Spinal cord (tissue), 9 donors: ENCODE measurements at regions not wholly inside any gene's neighbourhood (a gene's known extent, or its start where the extent isn't known, plus 50 kb on each side); places are given as distances from the start of the nearest gene placed in this dataset.
A peak's percentile ranks its signal among the peaks of the same experiment; 100 is the strongest.

ENCODE experiments used
- DNase-seq, 6 donors: peaks; one replicate each; pipeline versions ENCODE4 v3.0.0 to v3.0.0-alpha.2; 2013 to 2015; ENCODE audit warnings: low spot score in 6 of 6, low read depth in 4 of 6
- H3K27ac ChIP-seq: one replicate; pipeline ENCODE4 v1.5.1; 2013; ENCODE audit warnings: low read depth, low read length, control low read depth
- H3K27me3 ChIP-seq: one replicate; pipeline ENCODE4 v1.6.1; 2013; ENCODE audit warnings: low read length; ENCODE audit not compliant: control insufficient read depth, insufficient read depth
- H3K36me3 ChIP-seq: one replicate; pipeline ENCODE4 v1.6.1; 2013; ENCODE audit warnings: low read length; ENCODE audit not compliant: control insufficient read depth, insufficient read depth
- H3K4me1 ChIP-seq: one replicate; pipeline ENCODE4 v1.6.1; 2013; ENCODE audit warnings: low read length; ENCODE audit not compliant: control insufficient read depth, insufficient read depth
- H3K4me3 ChIP-seq: one replicate; pipeline ENCODE4 v1.5.1; 2013; ENCODE audit warnings: low read depth, low read length, control low read depth
- H3K9me3 ChIP-seq: one replicate; pipeline ENCODE4 v1.6.1; 2013; ENCODE audit warnings: low read length; ENCODE audit not compliant: control insufficient read depth, insufficient read depth
- WGBS: methylation state at CpG from one replicate; pipeline ENCODE4 v1.1.5; 2013; ENCODE audit warnings: missing lambda C conversion rate; ENCODE audit not compliant: insufficient coverage; 5-methylcytosine and 5-hydroxymethylcytosine counted together
- donor health status: healthy.

- no peaks in the 10 kb centered on the region for H3K9me3 ChIP-seq
- no peaks in the 10 kb centered on the region for H3K36me3 ChIP-seq
- no peak overlapping the region for H3K4me3 ChIP-seq
- no peaks in the 10 kb centered on the region for H3K4me1 ChIP-seq
- DNase-seq = no peak
- H3K27ac ChIP-seq = no peak overlapping the region
- H3K27me3 ChIP-seq = no peaks in the 10 kb centered on the region
- 89% methylated on average over 2 of the region's 2 CpGs for WGBS
Observed at GRCh38 chr5:54754878-54755277, 230.5 kb downstream of the ESM1 start.

GRCh38 chr5:54754420-54754819, 231.0 kb downstream of the ESM1 start:
- no peak for DNase-seq
- Histone ChIP-seq H3K4me3 (no peak overlapping the region), H3K27me3 (no peaks in the 10 kb centered on the region), H3K27ac (no peak overlapping the region), H3K36me3 (no peaks in the 10 kb centered on the region), H3K9me3 (no peaks in the 10 kb centered on the region), H3K4me1 (no peaks in the 10 kb centered on the region)
- 92% methylated on average over 2 of the region's 7 CpGs for WGBS

- no peak overlapping the region for H3K27ac ChIP-seq
- H3K9me3 ChIP-seq = no peaks in the 10 kb centered on the region
- no peaks in the 10 kb centered on the region for H3K36me3 ChIP-seq
- H3K27me3 ChIP-seq = no peaks in the 10 kb centered on the region
- no peak overlapping the region for H3K4me3 ChIP-seq
- H3K4me1 ChIP-seq = no peaks in the 10 kb centered on the region
- DNase-seq = no peak
- no CpG with 5 or more reads among the region's 1 CpG for WGBS
Observed at GRCh38 chr5:54753753-54754152, 231.6 kb downstream of the ESM1 start.

GRCh38 chr5:54753034-54753433, 232.4 kb downstream of the ESM1 start:
- H3K9me3 ChIP-seq = no peaks in the 10 kb centered on the region
- no peaks in the 10 kb centered on the region for H3K36me3 ChIP-seq
- no peak overlapping the region for H3K27ac ChIP-seq
- no peaks in the 10 kb centered on the region for H3K27me3 ChIP-seq
- WGBS = 57% methylated on average over 3 of the region's 4 CpGs
- no peak overlapping the region for H3K4me3 ChIP-seq
- H3K4me1 ChIP-seq = no peaks in the 10 kb centered on the region
- no peak for DNase-seq

DNA sequence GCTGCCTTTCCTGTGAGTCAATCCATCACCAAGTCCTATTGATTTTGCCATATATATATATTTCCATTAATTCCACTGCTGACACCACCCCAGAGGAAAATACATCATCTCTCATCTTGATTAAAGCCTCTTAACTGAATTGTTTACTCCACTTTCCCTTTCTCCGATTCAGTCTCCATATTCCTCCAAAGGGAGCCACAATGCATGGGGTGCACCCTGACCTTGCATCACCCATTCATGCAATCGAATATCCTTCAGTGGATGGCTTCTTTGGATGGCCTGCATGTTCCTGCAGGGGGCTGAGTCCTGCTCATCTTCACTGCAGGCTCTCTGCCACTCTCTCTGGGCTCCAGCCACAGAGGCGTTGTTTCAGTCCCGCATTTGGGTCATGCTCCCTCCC, 231.0 kb downstream of the SNX18 start:
- Histone ChIP-seq H3K27ac (no peak overlapping the region), H3K36me3 (no peaks in the 10 kb centered on the region), H3K27me3 (no peaks in the 10 kb centered on the region), H3K4me1 (peaks cover 3% of the 10 kb centered on the region), H3K9me3 (no peaks in the 10 kb centered on the region), H3K4me3 (no peak overlapping the region)
- no peak for DNase-seq
- WGBS = 85% methylated on average over 4 of the region's 4 CpGs

GRCh38 chr5:54746777-54747398, 229.3 kb downstream of the SNX18 start:
- H3K9me3 ChIP-seq = no peaks in the 10 kb centered on the region
- H3K4me3 ChIP-seq = no peak overlapping the region
- 97% methylated on average over 10 of the region's 10 CpGs for WGBS
- no peaks in the 10 kb centered on the region for H3K36me3 ChIP-seq
- no peaks in the 10 kb centered on the region for H3K27me3 ChIP-seq
- no peak overlapping the region for H3K27ac ChIP-seq
- H3K4me1 ChIP-seq = peaks cover 3% of the 10 kb centered on the region
- DNase-seq = no peak

GRCh38 chr5:54746346-54746745, 228.8 kb downstream of the SNX18 start:
- no peaks in the 10 kb centered on the region for H3K9me3 ChIP-seq
- H3K36me3 ChIP-seq = no peaks in the 10 kb centered on the region
- no peak overlapping the region for H3K27ac ChIP-seq
- H3K27me3 ChIP-seq = no peaks in the 10 kb centered on the region
- no peak for DNase-seq
- 86% methylated on average over 3 of the region's 8 CpGs for WGBS
- H3K4me3 ChIP-seq = no peak overlapping the region
- peaks cover 3% of the 10 kb centered on the region for H3K4me1 ChIP-seq

- H3K4me3 ChIP-seq = no peak overlapping the region
- no peak for DNase-seq
- H3K36me3 ChIP-seq = no peaks in the 10 kb centered on the region
- no peak overlapping the region for H3K27ac ChIP-seq
- WGBS = 79% methylated on average over 4 of the region's 5 CpGs
- H3K4me1 ChIP-seq = peaks cover 3% of the 10 kb centered on the region
- no peaks in the 10 kb centered on the region for H3K9me3 ChIP-seq
- H3K27me3 ChIP-seq = no peaks in the 10 kb centered on the region
Observed at GRCh38 chr5:54745599-54745998, 228.0 kb downstream of the SNX18 start.

DNA sequence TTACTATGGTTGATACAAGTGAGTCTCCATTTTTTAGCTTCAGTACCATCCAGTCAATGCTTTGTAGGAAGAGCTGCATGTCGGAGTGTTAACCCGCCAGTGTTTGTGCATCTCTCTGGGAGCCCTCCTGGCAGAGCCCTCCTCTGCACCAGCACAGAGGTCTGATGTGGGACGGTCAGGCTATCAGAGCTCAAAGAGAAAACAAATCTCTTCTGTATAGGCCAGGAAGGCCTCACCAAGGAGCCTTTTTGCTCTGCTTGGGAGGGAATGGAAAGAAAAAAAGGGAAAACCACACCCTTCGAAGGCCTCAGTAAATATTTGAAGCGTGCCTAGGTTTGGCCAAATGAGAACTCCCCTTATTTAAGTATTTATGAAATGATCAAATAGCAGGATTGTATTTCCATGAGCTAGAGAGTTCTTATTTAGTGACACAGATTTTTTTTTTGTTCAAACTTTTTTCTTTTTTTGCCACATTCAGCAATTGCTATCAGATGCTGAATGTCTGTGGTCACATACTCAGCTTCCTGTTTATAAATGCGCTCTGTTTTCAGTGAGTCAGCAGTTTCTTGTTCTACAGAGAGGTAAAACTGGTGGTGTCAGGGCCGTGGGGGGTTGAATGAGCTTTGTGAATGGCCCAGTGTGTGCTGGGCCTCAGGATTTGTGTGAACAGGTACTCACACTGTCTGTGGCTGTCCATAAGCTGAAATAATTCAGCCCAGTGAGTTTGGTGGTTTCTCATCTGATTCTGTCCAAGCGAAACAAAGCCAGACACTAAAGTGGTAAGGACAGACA, 226.6 kb downstream of the SNX18 start:
- H3K27ac ChIP-seq = peak overlapping the region; percentile 38
- no peaks in the 10 kb centered on the region for H3K9me3 ChIP-seq
- no peaks in the 10 kb centered on the region for H3K27me3 ChIP-seq
- no peaks in the 10 kb centered on the region for H3K36me3 ChIP-seq
- WGBS = 69% methylated on average over 4 of the region's 8 CpGs
- H3K4me1 ChIP-seq = peaks cover 3% of the 10 kb centered on the region
- no peak overlapping the region for H3K4me3 ChIP-seq
- DNase-seq = peak in 2 of 6 donors; percentile 25 to 38

- H3K4me3 ChIP-seq = no peak overlapping the region
- peak overlapping the region; percentile 35 for H3K27ac ChIP-seq
- peaks cover 3% of the 10 kb centered on the region for H3K4me1 ChIP-seq
- H3K27me3 ChIP-seq = no peaks in the 10 kb centered on the region
- H3K9me3 ChIP-seq = no peaks in the 10 kb centered on the region
- H3K36me3 ChIP-seq = no peaks in the 10 kb centered on the region
- no peak for DNase-seq
- WGBS = no CpG with 5 or more reads among the region's 5 CpGs
Observed at GRCh38 chr5:54743581-54743980, 226.0 kb downstream of the SNX18 start.
